ENCODE measurements at regions not wholly inside any gene's neighbourhood (a gene's known extent, or its start where the extent isn't known, plus 50 kb on each side); places are given as distances from the start of the nearest gene placed in this dataset.

DNA sequence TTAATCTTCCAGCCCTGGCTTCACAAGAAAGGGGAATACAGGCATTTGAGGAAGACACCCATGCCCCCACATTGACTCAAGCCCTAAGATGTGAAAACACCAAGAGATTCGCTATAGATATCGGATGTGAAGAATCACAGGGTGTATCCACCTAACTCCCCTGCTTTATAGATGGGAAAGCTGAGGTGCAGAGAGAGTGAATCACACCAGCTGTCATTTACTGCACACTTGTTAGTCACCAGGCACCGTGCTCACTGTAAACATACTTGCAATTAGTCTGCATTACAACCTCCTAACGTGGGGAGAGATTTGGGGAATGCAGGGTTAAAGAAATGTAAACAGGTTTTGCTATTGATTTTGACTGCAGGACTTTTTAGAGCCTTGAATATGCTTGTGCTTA, 325.5 kb downstream of the C16orf95 start:
- Histone ChIP-seq H3K9me3 (ENCODE audit: control insufficient read depth, low read length) (no peaks in the 10 kb centered on the region), H3K27ac (no peak overlapping the region), H3K4me1 (no peaks in the 10 kb centered on the region), H3K4me2 (ENCODE audit: low read length) (no peak overlapping the region), H3K9ac (no peak overlapping the region), H3K79me2 (no peaks in the 10 kb centered on the region), H3K4me3 (ENCODE audit: low read depth, low read length) (no peak overlapping the region), H3K36me3 (ENCODE audit: control insufficient read depth, insufficient read depth, low read length) (no peaks in the 10 kb centered on the region), H2AFZ (no peak overlapping the region), H3K27me3 (ENCODE audit: control insufficient read depth, insufficient read depth, low read length) (no peaks in the 10 kb centered on the region)
- TF ChIP-seq, protein P1, sequence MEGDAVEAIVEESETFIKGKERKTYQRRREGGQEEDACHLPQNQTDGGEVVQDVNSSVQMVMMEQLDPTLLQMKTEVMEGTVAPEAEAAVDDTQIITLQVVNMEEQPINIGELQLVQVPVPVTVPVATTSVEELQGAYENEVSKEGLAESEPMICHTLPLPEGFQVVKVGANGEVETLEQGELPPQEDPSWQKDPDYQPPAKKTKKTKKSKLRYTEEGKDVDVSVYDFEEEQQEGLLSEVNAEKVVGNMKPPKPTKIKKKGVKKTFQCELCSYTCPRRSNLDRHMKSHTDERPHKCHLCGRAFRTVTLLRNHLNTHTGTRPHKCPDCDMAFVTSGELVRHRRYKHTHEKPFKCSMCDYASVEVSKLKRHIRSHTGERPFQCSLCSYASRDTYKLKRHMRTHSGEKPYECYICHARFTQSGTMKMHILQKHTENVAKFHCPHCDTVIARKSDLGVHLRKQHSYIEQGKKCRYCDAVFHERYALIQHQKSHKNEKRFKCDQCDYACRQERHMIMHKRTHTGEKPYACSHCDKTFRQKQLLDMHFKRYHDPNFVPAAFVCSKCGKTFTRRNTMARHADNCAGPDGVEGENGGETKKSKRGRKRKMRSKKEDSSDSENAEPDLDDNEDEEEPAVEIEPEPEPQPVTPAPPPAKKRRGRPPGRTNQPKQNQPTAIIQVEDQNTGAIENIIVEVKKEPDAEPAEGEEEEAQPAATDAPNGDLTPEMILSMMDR (IDR thresholded peaks at IDR 0.05) = no peak

DNA sequence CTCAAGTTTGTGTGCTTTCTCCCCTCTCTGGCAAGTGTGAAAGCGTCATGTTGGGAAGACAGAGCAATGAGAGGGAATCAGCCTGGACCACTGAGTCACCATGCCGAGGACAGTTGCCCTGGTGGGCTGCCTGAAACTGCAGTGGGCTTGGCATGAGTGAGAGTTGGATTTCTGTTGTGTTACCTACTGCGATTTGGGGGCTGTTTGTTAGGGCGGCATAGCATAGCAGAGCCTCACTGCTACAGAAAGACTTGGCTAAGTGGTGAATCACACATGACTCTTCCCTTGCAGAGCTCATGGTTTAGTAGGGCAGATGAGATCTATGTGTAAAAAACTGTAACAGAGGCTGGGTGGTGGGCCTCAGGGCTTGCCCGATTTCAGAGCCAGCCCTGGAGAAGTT, 324.6 kb downstream of the C16orf95 start:
- no peaks in the 10 kb centered on the region for H3K4me1 ChIP-seq
- no peaks in the 10 kb centered on the region for H3K79me2 ChIP-seq
- no peaks in the 10 kb centered on the region for H3K27me3 ChIP-seq (ENCODE audit: control insufficient read depth, insufficient read depth, low read length)
- no peak overlapping the region for H3K4me3 ChIP-seq (ENCODE audit: low read depth, low read length)
- TF ChIP-seq, protein P1 (IDR thresholded peaks at IDR 0.05) = no peak
- no peak overlapping the region for H3K4me2 ChIP-seq (ENCODE audit: low read length)
- H3K36me3 ChIP-seq (ENCODE audit: control insufficient read depth, insufficient read depth, low read length) = no peaks in the 10 kb centered on the region
- no peak overlapping the region for H3K27ac ChIP-seq
- no peaks in the 10 kb centered on the region for H3K9me3 ChIP-seq (ENCODE audit: control insufficient read depth, low read length)
- H2AFZ ChIP-seq = no peak overlapping the region
- H3K9ac ChIP-seq = no peak overlapping the region

DNA sequence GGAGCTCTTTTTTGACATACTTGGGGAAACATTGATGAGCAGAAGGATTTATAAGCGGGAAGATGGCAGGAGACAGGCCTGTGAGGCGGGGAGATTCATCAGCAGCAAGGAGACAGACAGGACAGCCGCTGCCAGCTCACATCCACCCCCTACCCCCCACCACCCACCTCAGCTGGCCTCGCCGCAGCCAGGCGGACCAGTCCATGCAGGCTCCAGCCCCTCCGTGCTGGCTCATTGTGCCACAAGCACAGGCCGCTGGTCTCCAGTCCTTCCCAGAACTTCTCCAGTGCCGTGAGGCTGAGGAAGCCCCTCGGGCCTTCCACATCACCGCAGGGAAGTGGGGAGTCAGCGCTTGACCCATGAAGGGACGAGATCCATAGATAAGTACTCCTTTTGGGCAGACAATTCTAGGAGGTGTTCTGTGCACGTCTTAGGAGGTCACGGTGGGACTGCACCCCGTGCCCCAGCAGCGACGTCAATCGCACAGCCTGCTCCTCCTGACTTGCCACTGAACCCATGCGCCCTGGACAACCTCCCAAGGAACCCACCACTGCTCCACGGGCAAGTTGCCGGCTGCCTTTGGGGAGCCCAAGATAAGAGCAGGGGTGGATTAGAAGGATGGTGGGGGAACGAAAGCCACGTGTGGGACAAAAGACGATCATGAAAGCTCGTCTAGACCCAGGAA, 323.6 kb downstream of the C16orf95 start:
- H3K79me2 ChIP-seq = no peaks in the 10 kb centered on the region
- H3K9me3 ChIP-seq (ENCODE audit: control insufficient read depth, low read length) = no peaks in the 10 kb centered on the region
- H3K4me2 ChIP-seq (ENCODE audit: low read length) = no peak overlapping the region
- H3K27me3 ChIP-seq (ENCODE audit: control insufficient read depth, insufficient read depth, low read length) = no peaks in the 10 kb centered on the region
- no peak overlapping the region for H3K27ac ChIP-seq
- TF ChIP-seq, protein P1 (IDR thresholded peaks at IDR 0.05) = no peak
- no peaks in the 10 kb centered on the region for H3K4me1 ChIP-seq
- H3K36me3 ChIP-seq (ENCODE audit: control insufficient read depth, insufficient read depth, low read length) = no peaks in the 10 kb centered on the region
- no peak overlapping the region for H3K4me3 ChIP-seq (ENCODE audit: low read depth, low read length)
- no peak overlapping the region for H2AFZ ChIP-seq
- no peak overlapping the region for H3K9ac ChIP-seq

DNA sequence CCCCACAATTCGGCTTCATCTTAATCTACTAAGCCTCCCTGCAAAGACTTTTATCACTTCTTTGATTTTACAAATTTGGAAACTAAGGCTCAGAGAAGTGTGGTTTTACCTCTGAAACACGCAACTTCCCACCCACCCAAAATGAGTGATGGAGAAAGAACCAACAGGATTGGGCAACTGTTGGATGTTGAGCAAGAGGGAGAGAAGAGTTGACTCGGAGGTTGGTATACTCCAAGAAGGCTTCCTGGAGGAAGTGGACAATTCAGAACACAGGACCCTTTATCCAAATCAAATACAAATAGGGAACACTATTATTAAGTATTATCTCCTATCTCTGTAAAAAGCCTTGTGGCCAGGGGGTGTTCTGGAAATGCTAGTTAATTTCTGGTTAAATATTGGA, 323.0 kb downstream of the C16orf95 start:
- Histone ChIP-seq H3K36me3 (ENCODE audit: control insufficient read depth, insufficient read depth, low read length) (no peaks in the 10 kb centered on the region), H3K4me1 (no peaks in the 10 kb centered on the region), H3K27ac (no peak overlapping the region), H3K9ac (no peak overlapping the region), H2AFZ (no peak overlapping the region), H3K9me3 (ENCODE audit: control insufficient read depth, low read length) (no peaks in the 10 kb centered on the region), H3K4me2 (ENCODE audit: low read length) (no peak overlapping the region), H3K4me3 (ENCODE audit: low read depth, low read length) (no peak overlapping the region), H3K79me2 (no peaks in the 10 kb centered on the region), H3K27me3 (ENCODE audit: control insufficient read depth, insufficient read depth, low read length) (no peaks in the 10 kb centered on the region)
- TF ChIP-seq, protein P1 (IDR thresholded peaks at IDR 0.05) = no peak

DNA sequence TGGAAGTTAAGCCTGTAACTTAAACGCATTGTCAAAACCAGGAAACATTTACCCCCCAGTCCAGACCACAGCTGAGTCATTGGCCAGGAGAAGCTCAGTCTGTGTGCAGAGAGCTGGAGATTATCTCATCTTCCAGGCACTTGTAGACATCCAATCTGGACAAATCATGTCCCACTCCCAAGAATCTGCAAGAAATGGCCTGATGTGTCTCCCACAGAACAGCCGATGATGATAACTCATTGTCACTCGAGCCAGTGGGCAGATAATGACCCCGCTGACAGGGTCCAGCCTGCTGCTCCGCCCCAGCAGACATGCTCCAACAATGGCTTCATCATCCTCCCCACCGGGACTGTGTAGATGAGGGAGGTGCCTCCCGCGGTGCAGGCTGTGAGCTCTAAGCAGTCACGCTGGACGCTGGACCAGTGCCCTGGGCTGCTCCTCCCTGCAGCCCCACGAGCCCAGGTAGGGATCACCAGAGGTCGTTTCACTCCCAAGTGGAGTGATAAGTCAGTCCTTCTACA, 322.5 kb downstream of the C16orf95 start:
- TF ChIP-seq, protein P1 (IDR thresholded peaks at IDR 0.05) = no peak
- H3K79me2 ChIP-seq = no peaks in the 10 kb centered on the region
- no peaks in the 10 kb centered on the region for H3K9me3 ChIP-seq (ENCODE audit: control insufficient read depth, low read length)
- H3K4me3 ChIP-seq (ENCODE audit: low read depth, low read length) = no peak overlapping the region
- no peaks in the 10 kb centered on the region for H3K27me3 ChIP-seq (ENCODE audit: control insufficient read depth, insufficient read depth, low read length)
- H3K9ac ChIP-seq = no peak overlapping the region
- no peaks in the 10 kb centered on the region for H3K36me3 ChIP-seq (ENCODE audit: control insufficient read depth, insufficient read depth, low read length)
- no peak overlapping the region for H3K27ac ChIP-seq
- H3K4me1 ChIP-seq = no peaks in the 10 kb centered on the region
- H3K4me2 ChIP-seq (ENCODE audit: low read length) = no peak overlapping the region
- no peak overlapping the region for H2AFZ ChIP-seq
